ENCODE measurements at regions not wholly inside any gene's neighbourhood (a gene's known extent, or its start where the extent isn't known, plus 50 kb on each side); places are given as distances from the start of the nearest gene placed in this dataset.
"Not testable (repeated sequence)": the region's sequence is repeated elsewhere in the genome, so short reads cannot be mapped to it uniquely, and the experiment has no call there.

GRCh38 chr10:38364073-38364472 is 269.9 kb downstream of the ZNF37A start:
- DNase-seq, result not testable (repeated sequence)

DNA sequence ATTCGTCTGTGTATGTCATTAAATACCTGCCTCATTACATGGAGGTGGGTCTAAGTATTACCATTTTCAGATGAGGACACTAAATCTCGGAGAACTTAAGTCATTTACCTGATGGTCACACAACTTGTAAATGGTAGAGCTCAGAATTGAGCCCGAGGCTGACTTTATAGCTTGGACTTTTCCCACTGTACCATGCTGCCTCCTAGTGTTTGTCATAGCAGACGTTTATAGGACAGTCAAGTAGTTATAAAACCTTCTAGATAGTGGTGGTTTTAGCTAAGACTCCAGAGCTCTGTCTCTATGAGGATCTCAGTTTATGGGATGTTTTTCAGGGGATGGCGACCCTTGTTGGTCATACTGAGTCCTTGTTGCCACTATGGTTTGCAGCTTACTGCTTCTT is 271.8 kb downstream of the ZNF37A start:
- peak; percentile 45 for DNase-seq

DNA sequence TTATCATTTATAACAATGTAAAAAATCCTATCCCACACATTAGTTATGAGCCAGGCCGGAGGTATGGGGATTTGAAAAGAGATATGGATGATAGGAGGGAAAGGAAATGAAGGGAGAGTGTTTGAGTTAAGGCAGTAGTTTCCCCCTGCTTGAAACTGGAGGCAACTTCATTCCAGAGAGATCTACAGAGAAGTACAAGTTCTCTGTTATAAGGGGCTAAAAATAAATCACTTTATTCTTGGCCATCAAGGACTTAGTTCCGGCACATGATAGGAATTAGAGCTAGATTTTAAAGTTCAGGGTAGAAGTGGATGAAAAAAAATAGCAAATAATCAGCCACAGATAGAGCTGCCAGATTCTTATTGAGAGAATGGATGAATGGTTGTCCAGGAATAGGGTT is 289.7 kb downstream of the ZNF37A start:
- DNase-seq, result not testable (repeated sequence)

DNA sequence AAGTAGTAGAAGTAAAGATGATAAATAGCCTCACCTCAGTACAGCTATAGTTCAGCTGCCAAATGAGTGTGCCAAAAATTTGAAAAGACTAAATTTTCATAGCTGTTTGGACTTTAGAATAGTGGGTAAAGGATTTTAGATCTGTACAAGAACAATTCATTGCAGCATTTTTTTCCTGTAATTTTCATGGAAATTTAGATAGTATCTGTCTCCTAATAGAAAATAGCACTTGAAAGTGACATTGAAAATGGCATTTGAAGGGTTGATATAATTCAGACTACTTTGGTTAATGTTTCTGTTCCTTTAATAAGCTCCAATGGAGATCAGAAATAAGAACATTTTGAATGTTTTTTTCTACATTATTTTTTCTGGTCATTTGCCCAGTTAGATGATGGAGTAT is 292.7 kb downstream of the ZNF37A start:
- not testable (repeated sequence) for DNase-seq

DNA sequence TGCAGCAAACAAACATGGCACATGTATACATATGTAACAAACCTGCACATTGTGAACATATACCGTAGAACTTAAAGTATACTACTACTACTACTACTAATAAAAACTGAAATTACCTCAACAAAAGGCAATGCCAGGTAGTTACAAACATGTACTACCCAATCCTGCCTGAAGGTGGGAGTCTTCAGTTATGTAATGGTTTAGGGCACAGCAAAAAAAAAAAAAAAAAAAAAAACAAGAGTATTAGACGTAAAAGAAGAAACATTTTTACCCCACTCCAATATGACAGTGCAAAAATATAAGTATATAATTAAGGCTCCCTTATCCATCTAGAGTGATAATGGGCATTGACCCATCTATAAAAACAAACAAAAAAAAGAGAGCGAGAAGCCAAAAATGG is 296.6 kb downstream of the ZNF37A start:
- DNase-seq, result peak; percentile 3

- DNase-seq, result not testable (repeated sequence)
These were observed 301.3 kb downstream of the ZNF37A start for GRCh38 chr10:38395465-38395864.

GRCh38 chr10:38396178-38396954 is 302.2 kb downstream of the ZNF37A start:
- DNase-seq, result not testable (repeated sequence)

DNA sequence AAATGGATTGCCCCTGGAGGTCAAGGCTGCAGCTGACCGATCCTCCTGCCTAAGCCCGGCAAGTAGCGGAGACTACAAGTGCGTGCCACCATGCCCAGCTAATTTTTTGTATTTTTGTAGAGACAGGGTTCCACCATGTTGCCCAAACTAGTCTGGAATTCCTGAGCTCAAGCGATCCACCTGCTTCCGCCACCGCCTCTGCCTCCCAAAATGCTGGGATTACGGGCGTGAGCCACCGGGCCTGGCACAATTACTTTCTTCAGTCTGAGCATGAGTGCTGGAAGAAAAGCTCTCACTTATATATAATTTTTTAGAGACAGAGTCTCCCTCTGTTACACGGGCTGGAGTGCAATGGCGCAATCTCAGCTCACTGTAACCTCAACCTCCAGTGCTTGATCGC is 307.4 kb downstream of the ZNF37A start:
- not testable (repeated sequence) for DNase-seq

- DNase-seq, result peak; percentile 86
These were observed 308.6 kb downstream of the ZNF37A start for GRCh38 chr10:38402442-38403346.

DNA sequence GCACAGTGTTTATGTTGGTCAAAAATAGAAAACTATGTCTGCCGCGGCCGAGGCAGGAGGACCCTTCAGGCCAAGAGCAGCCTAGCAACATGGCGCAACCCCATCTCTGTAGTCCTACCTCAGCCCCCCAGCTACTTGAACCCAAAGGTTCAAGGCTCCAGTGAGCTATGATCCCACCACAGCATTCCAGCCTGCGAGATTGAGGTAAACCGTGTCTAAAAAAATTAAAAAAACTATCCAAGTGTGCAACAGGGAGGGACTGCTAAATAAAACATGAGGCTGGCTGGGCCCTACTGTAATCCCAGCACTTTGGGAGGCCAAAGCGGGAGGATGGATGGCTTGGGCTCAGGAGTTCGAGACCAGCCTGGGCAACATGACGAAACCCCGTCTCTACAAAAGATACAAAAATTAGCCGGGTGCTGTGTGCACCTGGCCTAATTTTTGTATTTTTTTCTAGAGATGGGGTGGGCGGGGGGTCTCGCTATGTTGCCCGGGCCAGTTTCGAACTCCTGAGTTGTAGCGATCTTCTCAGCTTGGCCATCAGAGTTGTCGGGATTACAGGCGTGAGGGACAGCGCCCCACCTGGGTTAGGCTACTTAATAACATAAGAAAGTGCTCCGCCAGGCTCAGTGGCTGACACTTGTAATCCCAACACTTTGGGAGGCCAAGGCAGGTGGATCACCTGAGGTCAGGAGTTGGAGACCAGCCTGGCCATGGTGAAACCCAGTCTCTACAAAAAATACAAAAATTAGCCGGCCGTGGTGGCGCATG is 309.4 kb downstream of the ZNF37A start:
- not testable (repeated sequence) for DNase-seq

GRCh38 chr10:38423634-38424033 is 329.5 kb downstream of the ZNF37A start:
- not testable (repeated sequence) for DNase-seq

DNA sequence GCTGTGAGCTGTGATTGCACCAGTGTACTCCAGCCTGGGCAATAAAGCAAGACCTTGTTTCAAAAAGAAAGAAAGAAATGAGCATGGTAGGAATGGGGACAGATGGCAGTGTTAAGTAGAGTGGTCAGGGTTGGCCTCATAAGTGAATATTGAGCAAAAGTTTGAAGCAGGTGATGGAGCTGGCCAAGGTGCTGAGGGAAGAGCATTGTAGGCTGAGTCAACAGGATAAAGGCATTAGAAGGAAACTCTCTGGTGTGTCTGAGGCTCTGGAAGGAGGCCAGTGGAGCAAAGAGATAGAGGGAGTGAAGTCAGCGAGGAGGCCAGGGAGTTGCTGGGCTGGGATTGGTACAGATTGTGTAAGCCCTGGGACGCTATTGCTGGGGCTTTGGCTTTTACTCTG is 336.1 kb downstream of the ZNF37A start:
- not testable (repeated sequence) for DNase-seq

- not testable (repeated sequence) for DNase-seq
These were observed 343.2 kb downstream of the ZNF37A start for GRCh38 chr10:38437359-38437758.

DNA sequence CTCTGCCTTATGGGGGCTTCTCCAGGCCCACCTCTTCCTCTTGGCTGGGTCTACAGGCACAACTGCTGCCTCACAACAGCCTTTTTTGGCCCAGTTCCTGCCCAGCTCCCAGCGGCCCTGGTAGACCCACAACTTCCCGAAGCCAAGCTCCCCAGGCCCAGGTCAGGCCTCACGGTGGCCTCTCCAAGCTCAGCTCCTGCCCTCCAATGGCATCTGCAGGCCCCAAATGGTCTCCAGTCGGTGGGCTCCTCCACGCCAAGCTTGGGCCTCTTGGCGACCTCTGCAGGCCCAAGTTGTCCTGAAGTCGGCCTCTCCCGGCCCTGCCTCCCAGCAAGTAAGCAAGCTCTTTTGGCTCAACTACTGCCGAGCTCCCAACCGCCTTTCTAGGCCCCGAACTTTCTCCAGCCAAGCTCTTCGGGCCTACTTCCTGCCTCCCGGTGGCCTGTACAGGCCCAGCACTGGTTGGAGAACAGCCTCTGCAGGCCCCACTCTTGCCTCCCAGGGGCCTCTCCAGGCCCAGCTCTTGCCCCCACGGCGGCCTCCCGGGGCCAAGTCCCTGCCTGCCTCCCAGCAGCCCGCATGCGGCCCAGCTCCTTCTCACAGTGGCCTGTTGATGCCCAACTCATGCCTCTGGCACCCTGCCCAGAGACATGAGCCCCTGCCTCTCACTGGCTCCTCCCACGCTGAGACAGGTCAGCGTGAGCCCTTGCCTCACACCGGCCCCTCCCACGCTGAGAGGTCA is 354.6 kb downstream of the ZNF37A start:
- not testable (repeated sequence) for DNase-seq

DNA sequence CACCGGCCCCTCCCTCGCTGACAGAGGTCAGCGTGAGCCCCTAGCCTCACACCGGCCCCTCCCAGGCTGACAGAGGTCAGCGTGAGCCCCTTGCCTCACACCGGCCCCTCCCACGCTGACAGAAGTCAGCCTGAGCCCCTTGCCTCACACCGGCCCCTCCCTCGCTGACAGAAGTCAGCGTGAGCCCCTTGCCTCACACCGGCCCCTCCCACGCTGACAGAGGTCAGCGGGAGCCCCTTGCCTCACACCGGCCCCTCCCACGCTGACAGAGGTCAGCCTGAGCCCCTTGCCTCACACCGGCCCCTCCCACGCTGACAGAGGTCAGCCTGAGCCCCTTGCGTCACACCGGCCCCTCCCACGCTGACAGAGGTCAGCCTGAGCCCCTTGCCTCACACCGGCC is 355.5 kb downstream of the ZNF37A start:
- not testable (repeated sequence) for DNase-seq

DNA sequence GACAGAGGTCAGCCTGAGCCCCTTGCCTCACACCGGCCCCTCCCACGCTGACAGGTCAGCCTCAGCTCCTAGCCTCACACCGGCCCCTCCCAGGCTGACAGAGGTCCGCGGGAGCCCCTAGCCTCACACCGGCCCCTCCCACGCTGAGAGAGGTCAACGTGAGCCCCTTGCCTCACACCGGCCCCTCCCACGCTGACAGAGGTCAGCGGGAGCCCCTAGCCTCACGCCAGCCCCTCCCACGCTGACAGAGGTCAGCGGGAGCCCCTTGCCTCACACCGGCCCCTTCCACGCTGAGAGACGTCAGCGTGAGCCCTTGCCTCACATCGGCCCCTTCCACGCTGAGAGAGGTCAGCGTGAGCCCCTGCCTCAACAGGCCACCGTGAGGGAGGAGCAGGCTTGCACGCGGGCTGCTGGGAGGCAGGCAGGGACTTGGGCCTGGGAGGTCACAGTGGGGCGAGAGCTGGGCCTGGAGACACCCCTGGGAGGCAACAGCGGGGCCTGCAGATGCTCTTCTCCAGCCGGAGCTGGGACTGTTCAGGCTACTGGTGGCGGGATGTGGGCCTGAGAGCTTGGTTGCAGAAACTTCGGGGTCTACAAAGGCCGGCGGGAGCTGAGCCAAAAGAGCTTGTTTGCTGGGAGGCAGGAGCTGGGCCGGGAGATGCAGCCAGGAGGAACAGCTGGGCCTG is 356.4 kb downstream of the ZNF37A start:
- not testable (repeated sequence) for DNase-seq

DNA sequence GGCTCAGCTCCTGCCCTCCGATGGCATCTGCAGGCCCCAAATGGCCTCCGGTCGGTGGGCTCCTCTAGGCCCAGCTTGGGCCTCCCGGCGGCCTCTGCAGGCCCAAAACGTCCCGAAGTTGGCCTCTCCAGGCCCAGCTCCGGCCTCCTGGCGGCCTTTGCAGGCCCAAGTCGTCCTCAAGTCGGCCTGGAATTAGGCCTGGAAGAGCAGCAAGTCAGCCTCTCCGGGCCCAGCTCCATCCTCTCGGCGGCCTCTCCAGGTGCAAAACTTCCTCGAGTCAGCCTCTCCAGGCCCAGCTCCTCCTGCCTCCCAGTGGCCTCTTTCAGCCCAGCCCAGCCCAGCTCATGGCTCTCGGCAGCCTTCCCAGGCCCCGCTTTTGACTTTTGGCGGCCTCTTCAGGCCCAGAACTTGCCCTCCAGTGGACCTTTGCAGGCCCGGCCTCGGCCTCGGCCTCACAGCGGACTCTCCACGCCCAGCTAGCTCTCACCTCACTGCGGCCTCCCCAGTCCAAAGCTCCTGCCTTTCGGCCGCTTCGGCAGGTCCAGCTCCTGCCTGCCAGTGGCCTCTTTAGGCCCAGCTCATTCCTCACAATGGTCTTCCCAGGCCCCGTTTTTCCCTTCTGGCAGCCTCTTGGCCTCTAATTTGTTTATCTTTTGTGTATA is 357.3 kb downstream of the ZNF37A start:
- DNase-seq, result not testable (repeated sequence)
